Tibial artery (tissue), 4 donors: ENCODE measurements at regions not wholly inside any gene's neighbourhood (a gene's known extent, or its start where the extent isn't known, plus 50 kb on each side); places are given as distances from the start of the nearest gene placed in this dataset.

Experiments
- DNase-seq, 2 donors: peaks; one replicate each; pipeline ENCODE4 v3.0.0-alpha.2; 2019
- H3K27ac ChIP-seq, 2 donors: fragments of 200-600 bp; sonication (generic) in 1 of 2; 1 replicate in 1 of 2; 2 replicates in 1 of 2; pipeline ENCODE4 v1.5.1; 2018 to 2019; ENCODE audit warnings: mild to moderate bottlenecking in 1 of 2
- H3K27me3 ChIP-seq, 2 donors: fragments of 200-600 bp; sonication (generic) in 1 of 2; one replicate each; pipeline versions ENCODE4 v1.5.1 to v1.6.0; 2016 to 2019
- H3K36me3 ChIP-seq, 3 donors: fragments of 200-600 bp; sonication (generic) in 2 of 3; one replicate each; pipeline ENCODE4 v1.5.1; 2016 to 2019; ENCODE audit warnings: mild to moderate bottlenecking in 2 of 3
- H3K4me1 ChIP-seq, 4 donors: fragments of 200-600 bp; sonication (generic) in 2 of 4; 1 replicate in 3 of 4; 2 replicates in 1 of 4; pipeline ENCODE4 v1.5.1; 2016 to 2019
- H3K4me3 ChIP-seq, 2 donors: fragments of 200-600 bp; sonication (generic) in 1 of 2; 1 replicate in 1 of 2; 2 replicates in 1 of 2; pipeline ENCODE4 v1.5.1; 2018 to 2019; ENCODE audit warnings: mild to moderate bottlenecking in 2 of 2
- H3K9me3 ChIP-seq, 3 donors: fragments of 200-600 bp; sonication (generic) in 1 of 3; one replicate each; pipeline ENCODE4 v1.5.1; 2016 to 2019
- CTCF ChIP-seq, 2 experiments: fragments of 200-600 bp in 1 of 2; fragments of 450-650 bp in 1 of 2; IDR thresholded peaks; one replicate each; pipeline ENCODE4 v1.5.1; 2017 to 2019; ENCODE audit warnings: antibody characterized with exemption in 2 of 2, mild to moderate bottlenecking in 1 of 2, moderate library complexity in 1 of 2
- intact Hi-C: fragments of 100-400 bp; cut with DNase I; formaldehyde crosslinking; loops from one replicate; pipeline ENCODE4 v1.15.0; 2023; ENCODE audit warnings: low total_unique reads

- Histone ChIP-seq H3K9me3 (no peaks in the 10 kb centered on the region), H3K27ac (no peak overlapping the region), H3K4me3 (no peak overlapping the region), H3K4me1 (no peaks in the 10 kb centered on the region), H3K36me3 (no peaks in the 10 kb centered on the region), H3K27me3 (peaks cover 0 to 16% of the 10 kb centered on the region in 2 donors)
- no peak for TF ChIP-seq CTCF (IDR thresholded peaks at IDR 0.05)
- no peak for DNase-seq
- intact Hi-C loops, result no loop called here
These were observed 142.6 kb upstream of the FHL2 start for GRCh38 chr2:105541189-105542050.

- Histone ChIP-seq H3K27me3 (peaks cover 0 to 12% of the 10 kb centered on the region in 2 donors), H3K36me3 (no peaks in the 10 kb centered on the region), H3K4me3 (no peak overlapping the region), H3K27ac (no peak overlapping the region), H3K4me1 (no peaks in the 10 kb centered on the region), H3K9me3 (no peaks in the 10 kb centered on the region)
- DNase-seq, result no peak
- no peak for TF ChIP-seq CTCF (IDR thresholded peaks at IDR 0.05)
- intact Hi-C loops, result no loop called here
These were observed 141.8 kb upstream of the FHL2 start for GRCh38 chr2:105540642-105541041.

- no peaks in the 10 kb centered on the region for H3K36me3 ChIP-seq
- H3K4me1 ChIP-seq, result no peaks in the 10 kb centered on the region
- H3K9me3 ChIP-seq, result no peaks in the 10 kb centered on the region
- TF ChIP-seq CTCF (IDR thresholded peaks at IDR 0.05), result no peak
- H3K4me3 ChIP-seq, result no peak overlapping the region
- DNase-seq, result no peak
- intact Hi-C loops, result no loop called here
- H3K27ac ChIP-seq, result no peak overlapping the region
- H3K27me3 ChIP-seq, result peaks cover 0 to 18% of the 10 kb centered on the region in 2 donors
These were observed 140.5 kb upstream of the FHL2 start for GRCh38 chr2:105539331-105539730.

GRCh38 chr2:105538840-105539239 is 140.0 kb upstream of the FHL2 start:
- H3K9me3 ChIP-seq, result no peaks in the 10 kb centered on the region
- H3K36me3 ChIP-seq, result no peaks in the 10 kb centered on the region
- no peak overlapping the region for H3K4me3 ChIP-seq
- intact Hi-C loops, result no loop called here
- no peak for TF ChIP-seq CTCF (IDR thresholded peaks at IDR 0.05)
- H3K27me3 ChIP-seq, result peaks cover 0 to 18% of the 10 kb centered on the region in 2 donors
- no peak for DNase-seq
- H3K27ac ChIP-seq, result no peak overlapping the region
- no peaks in the 10 kb centered on the region for H3K4me1 ChIP-seq

- no peak for DNase-seq
- H3K4me3 ChIP-seq, result no peak overlapping the region
- H3K9me3 ChIP-seq, result no peaks in the 10 kb centered on the region
- intact Hi-C loops, result no loop called here
- TF ChIP-seq CTCF (IDR thresholded peaks at IDR 0.05), result no peak
- peaks cover 0 to 18% of the 10 kb centered on the region in 2 donors for H3K27me3 ChIP-seq
- H3K36me3 ChIP-seq, result no peaks in the 10 kb centered on the region
- H3K27ac ChIP-seq, result no peak overlapping the region
- no peaks in the 10 kb centered on the region for H3K4me1 ChIP-seq
These were observed 139.1 kb upstream of the FHL2 start for GRCh38 chr2:105537920-105538319.
